ENCODE measurements at regions not wholly inside any gene's neighbourhood (a gene's known extent, or its start where the extent isn't known, plus 50 kb on each side); places are given as distances from the start of the nearest gene placed in this dataset.

GRCh38 chr18:78807668-78808067 is 171.9 kb upstream of the SALL3 start:
- TF ChIP-seq CTCF (IDR thresholded peaks at IDR 0.05; ENCODE audit: borderline replicate concordance, extremely low read depth, low read length, poor library complexity, severe bottlenecking) (no peak), EZH2 (IDR thresholded peaks at IDR 0.05; ENCODE audit: borderline replicate concordance, low read depth, low read length, severe bottlenecking) (no peak)
- no peak for DNase-seq

DNA sequence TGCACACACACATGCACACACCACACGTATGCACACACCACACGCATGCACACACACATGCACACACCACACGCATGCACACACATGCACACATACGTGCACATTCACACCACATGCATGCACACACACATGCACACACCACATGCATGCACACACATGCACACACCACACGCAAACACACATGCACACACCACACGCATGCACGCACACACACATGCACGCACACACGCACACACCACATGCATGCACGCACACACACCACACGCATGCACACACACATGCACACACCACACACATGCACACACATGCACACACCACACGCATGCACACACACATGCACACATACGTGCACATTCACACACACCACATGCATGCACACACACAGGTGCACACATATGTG is 169.8 kb upstream of the SALL3 start:
- DNase-seq: no peak

More at GRCh38 chr18:78807668-78808067, 171.9 kb upstream of the SALL3 start:
- H4K20me1 ChIP-seq (ENCODE audit: insufficient read depth, low read length): peaks cover 3% of the 10 kb centered on the region; the same call in 1 of the 2 replicates
- no peak overlapping the region for H3K4me2 ChIP-seq (ENCODE audit: insufficient read depth, low read length)
- H3K4me1 ChIP-seq (ENCODE audit: insufficient read depth, low read length): no peaks in the 10 kb centered on the region
- no peak overlapping the region for H3K9ac ChIP-seq (ENCODE audit: low read depth, low read length)
- H3K9me3 ChIP-seq (ENCODE audit: insufficient read depth, low read length, severe bottlenecking): peaks cover 6% of the 10 kb centered on the region
- no peak overlapping the region for H3K4me3 ChIP-seq (ENCODE audit: low read depth in 1 of 2, low read length in 2 of 2)
- H3K27me3 ChIP-seq (ENCODE audit: insufficient read depth, low read length, poor library complexity): no peaks in the 10 kb centered on the region
- no peak for ATAC-seq (ENCODE audit: insufficient read depth, low read depth)
- H3K36me3 ChIP-seq (ENCODE audit: insufficient read depth, low read length): no peaks in the 10 kb centered on the region
- no peak overlapping the region for H3K27ac ChIP-seq (ENCODE audit: low read length)
- no peaks in the 10 kb centered on the region for H3K79me2 ChIP-seq (ENCODE audit: insufficient read depth, low read length)
- no peak overlapping the region for H2AFZ ChIP-seq (ENCODE audit: low read depth, low read length)

DNA sequence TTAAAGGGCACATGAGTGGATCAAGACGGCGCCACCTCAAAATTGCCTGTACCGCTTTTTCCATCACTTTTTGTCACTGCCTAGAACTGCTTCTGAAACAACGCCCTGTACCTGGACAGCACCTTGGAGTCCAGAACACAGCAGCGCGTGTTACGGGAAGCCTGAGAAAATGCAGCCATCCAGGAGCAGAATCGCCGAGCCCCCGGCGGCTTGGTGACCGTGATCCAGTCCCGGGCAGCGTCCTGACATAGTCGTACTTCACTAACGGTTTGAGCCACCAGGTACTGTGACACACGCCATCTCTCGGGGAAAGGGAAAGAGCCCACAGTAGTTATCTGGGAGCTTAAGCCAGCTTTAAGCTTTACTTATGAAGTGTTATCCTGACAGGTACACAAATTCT is 168.9 kb upstream of the SALL3 start:
- Histone ChIP-seq H3K27ac (ENCODE audit: low read length) (no peak overlapping the region), H3K9ac (ENCODE audit: low read depth, low read length) (no peak overlapping the region), H3K79me2 (ENCODE audit: insufficient read depth, low read length) (no peaks in the 10 kb centered on the region), H2AFZ (ENCODE audit: low read depth, low read length) (no peak overlapping the region), H3K4me1 (ENCODE audit: insufficient read depth, low read length) (no peaks in the 10 kb centered on the region), H4K20me1 (ENCODE audit: insufficient read depth, low read length) (peaks cover 3% of the 10 kb centered on the region; the same call in 1 of the 2 replicates), H3K9me3 (ENCODE audit: insufficient read depth, low read length, severe bottlenecking) (peaks cover 6% of the 10 kb centered on the region), H3K36me3 (ENCODE audit: insufficient read depth, low read length) (no peaks in the 10 kb centered on the region), H3K27me3 (ENCODE audit: insufficient read depth, low read length, poor library complexity) (no peaks in the 10 kb centered on the region), H3K4me3 (ENCODE audit: low read depth in 1 of 2, low read length in 2 of 2) (no peak overlapping the region), H3K4me2 (ENCODE audit: insufficient read depth, low read length) (no peak overlapping the region)
- TF ChIP-seq EZH2 (IDR thresholded peaks at IDR 0.05; ENCODE audit: borderline replicate concordance, low read depth, low read length, severe bottlenecking) (no peak), CTCF (IDR thresholded peaks at IDR 0.05; ENCODE audit: borderline replicate concordance, extremely low read depth, low read length, poor library complexity, severe bottlenecking) (no peak)
- DNase-seq: no peak
- ATAC-seq (ENCODE audit: insufficient read depth, low read depth): no peak

More for the DNA sequence above, 169.8 kb upstream of the SALL3 start:
- no peaks in the 10 kb centered on the region for H3K27me3 ChIP-seq (ENCODE audit: insufficient read depth, low read length, poor library complexity)
- H3K9ac ChIP-seq (ENCODE audit: low read depth, low read length): no peak overlapping the region
- no peaks in the 10 kb centered on the region for H3K36me3 ChIP-seq (ENCODE audit: insufficient read depth, low read length)
- TF ChIP-seq CTCF (IDR thresholded peaks at IDR 0.05; ENCODE audit: borderline replicate concordance, extremely low read depth, low read length, poor library complexity, severe bottlenecking) (no peak), EZH2 (IDR thresholded peaks at IDR 0.05; ENCODE audit: borderline replicate concordance, low read depth, low read length, severe bottlenecking) (no peak)
- no peak for ATAC-seq (ENCODE audit: insufficient read depth, low read depth)
- H3K79me2 ChIP-seq (ENCODE audit: insufficient read depth, low read length): no peaks in the 10 kb centered on the region
- no peaks in the 10 kb centered on the region for H3K4me1 ChIP-seq (ENCODE audit: insufficient read depth, low read length)
- peaks cover 6% of the 10 kb centered on the region for H3K9me3 ChIP-seq (ENCODE audit: insufficient read depth, low read length, severe bottlenecking)
- no peak overlapping the region for H3K27ac ChIP-seq (ENCODE audit: low read length)
- no peak overlapping the region for H3K4me2 ChIP-seq (ENCODE audit: insufficient read depth, low read length)
- no peak overlapping the region for H3K4me3 ChIP-seq (ENCODE audit: low read depth in 1 of 2, low read length in 2 of 2)
- H4K20me1 ChIP-seq (ENCODE audit: insufficient read depth, low read length): peaks cover 3% of the 10 kb centered on the region; the same call in 1 of the 2 replicates
- H2AFZ ChIP-seq (ENCODE audit: low read depth, low read length): no peak overlapping the region

DNA sequence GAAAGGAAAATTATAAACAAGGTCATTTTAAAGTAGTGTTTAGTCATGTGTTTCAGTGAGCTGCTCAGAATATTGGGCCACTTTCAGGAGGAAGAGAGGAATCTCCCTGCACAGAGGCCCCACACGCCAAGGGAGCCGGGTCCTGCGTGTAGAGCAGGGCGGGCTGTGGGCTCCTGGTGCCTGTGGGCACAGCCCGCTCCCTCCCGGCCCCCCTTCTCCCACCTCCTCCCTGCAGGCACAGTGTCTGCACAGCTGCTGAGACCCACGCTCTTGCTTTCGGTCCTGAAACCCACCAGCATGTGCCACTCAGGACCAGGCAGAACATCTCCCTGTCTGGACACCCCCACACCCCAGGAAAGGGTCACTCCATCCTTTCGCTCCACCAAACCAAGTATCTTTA is 167.6 kb upstream of the SALL3 start:
- H3K9ac ChIP-seq (ENCODE audit: low read depth, low read length): no peak overlapping the region
- no peaks in the 10 kb centered on the region for H3K27me3 ChIP-seq (ENCODE audit: insufficient read depth, low read length, poor library complexity)
- H3K4me3 ChIP-seq (ENCODE audit: low read depth in 1 of 2, low read length in 2 of 2): no peak overlapping the region
- no peak overlapping the region for H3K4me2 ChIP-seq (ENCODE audit: insufficient read depth, low read length)
- H3K27ac ChIP-seq (ENCODE audit: low read length): no peak overlapping the region
- no peaks in the 10 kb centered on the region for H3K36me3 ChIP-seq (ENCODE audit: insufficient read depth, low read length)
- TF ChIP-seq EZH2 (IDR thresholded peaks at IDR 0.05; ENCODE audit: borderline replicate concordance, low read depth, low read length, severe bottlenecking): no peak
- TF ChIP-seq CTCF (IDR thresholded peaks at IDR 0.05; ENCODE audit: borderline replicate concordance, extremely low read depth, low read length, poor library complexity, severe bottlenecking): no peak
- peaks cover 6% of the 10 kb centered on the region for H3K9me3 ChIP-seq (ENCODE audit: insufficient read depth, low read length, severe bottlenecking)
- no peak overlapping the region for H2AFZ ChIP-seq (ENCODE audit: low read depth, low read length)
- no peaks in the 10 kb centered on the region for H3K4me1 ChIP-seq (ENCODE audit: insufficient read depth, low read length)
- H4K20me1 ChIP-seq (ENCODE audit: insufficient read depth, low read length): peaks cover 3% of the 10 kb centered on the region; the same call in 1 of the 2 replicates
- DNase-seq: no peak
- no peaks in the 10 kb centered on the region for H3K79me2 ChIP-seq (ENCODE audit: insufficient read depth, low read length)
- ATAC-seq (ENCODE audit: insufficient read depth, low read depth): no peak

Data from DND-41 (cell line).